NB4 (cell line): ENCODE measurements at regions not wholly inside any gene's neighbourhood (a gene's known extent, or its start where the extent isn't known, plus 50 kb on each side); places are given as distances from the start of the nearest gene placed in this dataset.

ENCODE experiments used
- MAX ChIP-seq: IDR thresholded peaks from 2 replicates; pipeline ENCODE4 v1.6.1; 2011; ENCODE audit warnings: low read depth, low read length
- MYC ChIP-seq: IDR thresholded peaks from 2 replicates; pipeline ENCODE4 v1.6.1; 2011; ENCODE audit warnings: low read depth, low read length
- POLR2A ChIP-seq: IDR thresholded peaks from 2 replicates; pipeline ENCODE4 v1.6.1; 2011; ENCODE audit warnings: mild to moderate bottlenecking; ENCODE audit not compliant: insufficient read length; ENCODE audit errors: extremely low read depth
- TF ChIP-seq, protein P1 (sequence below): IDR thresholded peaks from one replicate; pipeline ENCODE4 v1.5.1; 2012; ENCODE audit warnings: low read depth, low read length

GRCh38 chrX:42541554-42541953 is 236.4 kb downstream of the PPP1R2C start:
- TF ChIP-seq, protein P1, sequence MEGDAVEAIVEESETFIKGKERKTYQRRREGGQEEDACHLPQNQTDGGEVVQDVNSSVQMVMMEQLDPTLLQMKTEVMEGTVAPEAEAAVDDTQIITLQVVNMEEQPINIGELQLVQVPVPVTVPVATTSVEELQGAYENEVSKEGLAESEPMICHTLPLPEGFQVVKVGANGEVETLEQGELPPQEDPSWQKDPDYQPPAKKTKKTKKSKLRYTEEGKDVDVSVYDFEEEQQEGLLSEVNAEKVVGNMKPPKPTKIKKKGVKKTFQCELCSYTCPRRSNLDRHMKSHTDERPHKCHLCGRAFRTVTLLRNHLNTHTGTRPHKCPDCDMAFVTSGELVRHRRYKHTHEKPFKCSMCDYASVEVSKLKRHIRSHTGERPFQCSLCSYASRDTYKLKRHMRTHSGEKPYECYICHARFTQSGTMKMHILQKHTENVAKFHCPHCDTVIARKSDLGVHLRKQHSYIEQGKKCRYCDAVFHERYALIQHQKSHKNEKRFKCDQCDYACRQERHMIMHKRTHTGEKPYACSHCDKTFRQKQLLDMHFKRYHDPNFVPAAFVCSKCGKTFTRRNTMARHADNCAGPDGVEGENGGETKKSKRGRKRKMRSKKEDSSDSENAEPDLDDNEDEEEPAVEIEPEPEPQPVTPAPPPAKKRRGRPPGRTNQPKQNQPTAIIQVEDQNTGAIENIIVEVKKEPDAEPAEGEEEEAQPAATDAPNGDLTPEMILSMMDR, result no peak
- TF ChIP-seq POLR2A, result no peak
- TF ChIP-seq MYC, result no peak
- no peak for TF ChIP-seq MAX
